Skeletal muscle tissue (tissue), 3 donors: ENCODE measurements at regions not wholly inside any gene's neighbourhood (a gene's known extent, or its start where the extent isn't known, plus 50 kb on each side); places are given as distances from the start of the nearest gene placed in this dataset.
"Not testable (repeated sequence)": the region's sequence is repeated elsewhere in the genome, so short reads cannot be mapped to it uniquely, and the experiment has no call there.

Experiments
- H3K27ac ChIP-seq: one replicate; pipeline ENCODE4 v1.7.0; 2013; ENCODE audit warnings: mild to moderate bottlenecking, low read depth, low read length, inconsistent platforms
- H3K27me3 ChIP-seq, 3 donors: one replicate each; pipeline ENCODE4 v1.7.0; 2013; ENCODE audit warnings: low read length in 3 of 3; ENCODE audit not compliant: control insufficient read depth in 3 of 3, insufficient read depth in 3 of 3
- H3K36me3 ChIP-seq, 3 donors: one replicate each; pipeline ENCODE4 v1.7.0; 2013; ENCODE audit warnings: low read length in 3 of 3; ENCODE audit not compliant: control insufficient read depth in 3 of 3, insufficient read depth in 3 of 3
- H3K4me1 ChIP-seq, 3 donors: one replicate each; pipeline ENCODE4 v1.7.0; 2013; ENCODE audit warnings: low read length in 3 of 3, mild to moderate bottlenecking in 3 of 3; ENCODE audit not compliant: control insufficient read depth in 3 of 3, insufficient read depth in 3 of 3
- H3K4me3 ChIP-seq, 3 donors: one replicate each; pipeline ENCODE4 v1.7.0; 2013; ENCODE audit warnings: low read length in 3 of 3
- H3K9ac ChIP-seq, 3 donors: one replicate each; pipeline ENCODE4 v1.7.0; 2013; ENCODE audit warnings: low read length in 3 of 3, mild to moderate bottlenecking in 3 of 3, moderate library complexity in 2 of 3, low read depth in 1 of 3
- H3K9me3 ChIP-seq, 3 donors: one replicate each; pipeline ENCODE4 v1.7.0; 2013; ENCODE audit warnings: low read length in 3 of 3; ENCODE audit not compliant: control insufficient read depth in 3 of 3
- donor health status: Osteomylitis.

- H3K9ac ChIP-seq, result peak overlapping the region in 1 of 3 donors; percentile 3
- H3K36me3 ChIP-seq, result no peaks in the 10 kb centered on the region
- peak overlapping the region in 2 of 3 donors; percentile 59 to 65 for H3K4me3 ChIP-seq
- H3K27ac ChIP-seq, result no peak overlapping the region
- H3K9me3 ChIP-seq, result no peaks in the 10 kb centered on the region
- peaks cover 7 to 12% (median 10%) of the 10 kb centered on the region in 3 donors for H3K4me1 ChIP-seq
- peaks cover 0 to 17% (median 0%) of the 10 kb centered on the region in 3 donors for H3K27me3 ChIP-seq
Measured at GRCh38 chr10:64041185-64041988, 520.2 kb downstream of the REEP3 start.

- Histone ChIP-seq H3K4me3 (no peak overlapping the region), H3K9ac (no peak overlapping the region), H3K27me3 (peaks cover 0 to 15% (median 0%) of the 10 kb centered on the region in 3 donors), H3K36me3 (no peaks in the 10 kb centered on the region), H3K4me1 (peaks cover 4 to 7% (median 5%) of the 10 kb centered on the region in 3 donors), H3K27ac (no peak overlapping the region), H3K9me3 (no peaks in the 10 kb centered on the region)
Measured at GRCh38 chr10:64041989-64042490, 520.8 kb downstream of the REEP3 start.

- Histone ChIP-seq H3K27me3 (peaks cover 0 to 3% (median 0%) of the 10 kb centered on the region in 3 donors), H3K9me3 (no peaks in the 10 kb centered on the region), H3K27ac (no peak overlapping the region), H3K36me3 (no peaks in the 10 kb centered on the region), H3K9ac (no peak overlapping the region), H3K4me1 (peaks cover 0 to 5% (median 4%) of the 10 kb centered on the region in 3 donors), H3K4me3 (no peak overlapping the region)
Measured at GRCh38 chr10:64044098-64044497, 522.9 kb downstream of the REEP3 start.

GRCh38 chr10:64044957-64045632, 523.9 kb downstream of the REEP3 start:
- not testable (repeated sequence) for H3K4me3 ChIP-seq, H3K4me1 ChIP-seq, H3K9ac ChIP-seq, H3K9me3 ChIP-seq, H3K36me3 ChIP-seq, H3K27me3 ChIP-seq, H3K27ac ChIP-seq

GRCh38 chr10:64054392-64054791, 533.2 kb downstream of the REEP3 start:
- Histone ChIP-seq H3K9ac (no peak overlapping the region), H3K4me1 (no peaks in the 10 kb centered on the region), H3K4me3 (no peak overlapping the region), H3K9me3 (no peaks in the 10 kb centered on the region), H3K27ac (no peak overlapping the region), H3K36me3 (no peaks in the 10 kb centered on the region), H3K27me3 (no peaks in the 10 kb centered on the region)

- H3K9me3 ChIP-seq, result no peaks in the 10 kb centered on the region
- H3K9ac ChIP-seq, result no peak overlapping the region
- H3K27ac ChIP-seq, result no peak overlapping the region
- no peaks in the 10 kb centered on the region for H3K36me3 ChIP-seq
- H3K4me3 ChIP-seq, result no peak overlapping the region
- H3K4me1 ChIP-seq, result no peaks in the 10 kb centered on the region
- H3K27me3 ChIP-seq, result no peaks in the 10 kb centered on the region
Measured at GRCh38 chr10:64059884-64060283, 538.7 kb downstream of the REEP3 start.

- no peaks in the 10 kb centered on the region for H3K27me3 ChIP-seq
- H3K4me3 ChIP-seq, result no peak overlapping the region
- no peaks in the 10 kb centered on the region for H3K4me1 ChIP-seq
- H3K9ac ChIP-seq, result no peak overlapping the region
- no peaks in the 10 kb centered on the region for H3K36me3 ChIP-seq
- H3K9me3 ChIP-seq, result no peaks in the 10 kb centered on the region
- H3K27ac ChIP-seq, result no peak overlapping the region
Measured at GRCh38 chr10:64060389-64060788, 539.2 kb downstream of the REEP3 start.

GRCh38 chr10:64062793-64063192, 541.6 kb downstream of the REEP3 start:
- no peak overlapping the region for H3K9ac ChIP-seq
- H3K4me1 ChIP-seq, result peaks cover 0 to 3% (median 0%) of the 10 kb centered on the region in 3 donors
- no peaks in the 10 kb centered on the region for H3K36me3 ChIP-seq
- H3K27me3 ChIP-seq, result no peaks in the 10 kb centered on the region
- no peak overlapping the region for H3K27ac ChIP-seq
- no peak overlapping the region for H3K4me3 ChIP-seq
- no peaks in the 10 kb centered on the region for H3K9me3 ChIP-seq

- H3K27ac ChIP-seq, result no peak overlapping the region
- no peaks in the 10 kb centered on the region for H3K9me3 ChIP-seq
- H3K36me3 ChIP-seq, result no peaks in the 10 kb centered on the region
- no peak overlapping the region for H3K9ac ChIP-seq
- peaks cover 0 to 3% (median 0%) of the 10 kb centered on the region in 3 donors for H3K4me1 ChIP-seq
- no peaks in the 10 kb centered on the region for H3K27me3 ChIP-seq
- H3K4me3 ChIP-seq, result no peak overlapping the region
Measured at GRCh38 chr10:64067009-64067606, 545.9 kb downstream of the REEP3 start.

- peaks cover 0 to 3% (median 0%) of the 10 kb centered on the region in 3 donors for H3K4me1 ChIP-seq
- H3K4me3 ChIP-seq, result no peak overlapping the region
- H3K36me3 ChIP-seq, result no peaks in the 10 kb centered on the region
- no peak overlapping the region for H3K9ac ChIP-seq
- H3K27ac ChIP-seq, result no peak overlapping the region
- H3K27me3 ChIP-seq, result no peaks in the 10 kb centered on the region
- H3K9me3 ChIP-seq, result no peaks in the 10 kb centered on the region
Measured at GRCh38 chr10:64067859-64068258, 546.7 kb downstream of the REEP3 start.
